Kidney (tissue), 13 donors: ENCODE measurements at regions not wholly inside any gene's neighbourhood (a gene's known extent, or its start where the extent isn't known, plus 50 kb on each side); places are given as distances from the start of the nearest gene placed in this dataset.

ENCODE experiments used
- DNase-seq, 5 donors: peaks; one replicate each; pipeline ENCODE4 v3.0.0-alpha.2; 2013 to 2020
- FAIRE-seq: peaks from 2 replicates; lab custom pipeline; 2012; peaks lifted over from hg19 to GRCh38; lab: Jason Lieb, UNC
- H3K27ac ChIP-seq, 2 donors: one replicate each; pipeline ENCODE4 v1.7.0; 2013; ENCODE audit warnings: low read depth in 2 of 2, low read length in 2 of 2, inconsistent platforms in 1 of 2
- H3K27me3 ChIP-seq: one replicate; pipeline ENCODE4 v1.7.1; 2013; ENCODE audit warnings: low read length, inconsistent platforms; ENCODE audit not compliant: control insufficient read depth, insufficient read depth
- H3K36me3 ChIP-seq, 3 donors: one replicate each; pipeline versions ENCODE4 v1.7.0 to v1.7.1; 2013; ENCODE audit warnings: low read length in 3 of 3, control low read depth in 1 of 3, inconsistent platforms in 1 of 3; ENCODE audit not compliant: insufficient read depth in 3 of 3, control insufficient read depth in 2 of 3
- H3K4me1 ChIP-seq, 3 donors: one replicate each; pipeline versions ENCODE4 v1.7.0 to v1.7.1; 2013; ENCODE audit warnings: low read length in 3 of 3, inconsistent platforms in 1 of 3, low read depth in 1 of 3; ENCODE audit not compliant: control insufficient read depth in 2 of 3, insufficient read depth in 2 of 3
- H3K4me3 ChIP-seq, 3 donors: one replicate each; pipeline versions ENCODE4 v1.7.0 to v1.8.1; 2013; ENCODE audit warnings: low read length in 3 of 3, control low read depth in 1 of 3, inconsistent platforms in 1 of 3
- H3K9ac ChIP-seq, 3 donors: one replicate each; pipeline versions ENCODE4 v1.7.0 to v1.7.1; 2013; ENCODE audit warnings: low read length in 3 of 3, control low read depth in 1 of 3, inconsistent platforms in 1 of 3
- H3K9me3 ChIP-seq, 3 donors: one replicate each; pipeline versions ENCODE4 v1.7.0 to v1.7.1; 2013; ENCODE audit warnings: low read length in 3 of 3, control low read depth in 1 of 3, inconsistent platforms in 1 of 3; ENCODE audit not compliant: control insufficient read depth in 2 of 3, insufficient read depth in 1 of 3
- CTCF ChIP-seq: IDR thresholded peaks from 3 replicates; pipeline ENCODE4 v1.5.1; 2012; ENCODE audit warnings: mild to moderate bottlenecking, moderate library complexity, borderline replicate concordance; ENCODE audit not compliant: insufficient read depth; ENCODE audit errors: extremely low read depth
- intact Hi-C: fragments of 100-400 bp; cut with DNase I; formaldehyde crosslinking; loops from one replicate; pipeline ENCODE4 v1.11.1; 2022
- donor health status: control.
- donor health status: control.
- donor health status: control.
- donor health status: control.
- donor health status: control.
- donor health status: DM: yes; HTN: yes; CAD: no.
- donor health status: Normal renal cell carcinoma (clear cell type).

- Histone ChIP-seq H3K4me1 (no peaks in the 10 kb centered on the region), H3K36me3 (no peaks in the 10 kb centered on the region), H3K9me3 (no peaks in the 10 kb centered on the region), H3K9ac (no peak overlapping the region), H3K27me3 (no peaks in the 10 kb centered on the region), H3K27ac (no peak overlapping the region), H3K4me3 (no peak overlapping the region)
- TF ChIP-seq CTCF: no peak
- FAIRE-seq (no peak), DNase-seq (no peak)
- intact Hi-C loops: no loop called here
Measured at GRCh38 chr14:66389481-66389880, 96.7 kb upstream of the CCDC196 start.

- Histone ChIP-seq H3K9ac (no peak overlapping the region), H3K4me1 (peaks cover 0 to 3% (median 3%) of the 10 kb centered on the region in 3 donors), H3K4me3 (no peak overlapping the region), H3K9me3 (no peaks in the 10 kb centered on the region), H3K27ac (no peak overlapping the region), H3K27me3 (no peaks in the 10 kb centered on the region), H3K36me3 (no peaks in the 10 kb centered on the region)
- peak in 1 of 5 donors; percentile 28 for DNase-seq
- FAIRE-seq: no peak
- TF ChIP-seq CTCF: no peak
- intact Hi-C loops: no loop called here
Measured at GRCh38 chr14:66395300-66395699, 90.9 kb upstream of the CCDC196 start.

DNA sequence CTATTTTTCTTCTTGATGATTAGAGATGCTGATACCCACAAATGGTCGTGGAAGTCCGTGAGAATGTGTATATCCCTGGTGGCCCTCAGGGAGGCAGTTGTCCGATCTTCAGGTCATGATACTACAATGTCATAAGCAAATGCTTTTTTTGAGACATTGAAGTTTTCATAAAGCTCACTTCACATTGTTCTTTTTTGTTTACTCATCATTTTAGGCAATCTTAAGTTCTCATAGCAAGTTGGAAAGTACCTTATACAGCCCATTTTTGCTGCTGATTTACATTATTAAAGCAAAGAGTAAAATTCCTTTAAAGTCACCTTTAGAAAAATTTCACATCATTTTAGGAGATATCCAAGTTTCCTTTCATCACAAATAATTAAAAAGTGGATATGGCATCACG is 90.0 kb upstream of the CCDC196 start:
- intact Hi-C loops: no loop called here
- TF ChIP-seq CTCF: no peak
- peaks cover 0 to 5% (median 3%) of the 10 kb centered on the region in 3 donors for H3K4me1 ChIP-seq
- FAIRE-seq (no peak), DNase-seq (no peak)
- no peak overlapping the region for H3K27ac ChIP-seq
- H3K27me3 ChIP-seq: no peaks in the 10 kb centered on the region
- no peaks in the 10 kb centered on the region for H3K9me3 ChIP-seq
- H3K36me3 ChIP-seq: no peaks in the 10 kb centered on the region
- H3K4me3 ChIP-seq: no peak overlapping the region
- no peak overlapping the region for H3K9ac ChIP-seq

DNA sequence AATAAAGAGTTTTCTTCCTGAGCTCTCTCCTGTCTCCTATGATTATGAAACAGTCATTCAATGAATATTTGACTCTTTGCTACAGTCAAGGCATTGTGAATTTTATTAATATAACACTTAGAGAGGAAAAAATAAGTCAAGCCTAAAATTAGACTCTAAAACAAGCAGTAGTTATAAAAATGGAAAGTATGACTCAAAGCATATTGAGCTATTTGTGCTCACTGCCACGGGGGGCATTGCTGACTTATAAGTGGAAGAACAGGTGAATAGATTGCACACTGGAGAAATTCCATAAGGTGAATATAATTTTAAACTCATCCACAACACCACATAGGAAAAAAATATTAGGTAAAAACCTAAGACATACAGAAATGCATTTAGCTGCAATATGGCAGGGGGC is 87.7 kb upstream of the CCDC196 start:
- Histone ChIP-seq H3K4me3 (no peak overlapping the region), H3K36me3 (no peaks in the 10 kb centered on the region), H3K27ac (no peak overlapping the region), H3K4me1 (peaks cover 0 to 5% (median 3%) of the 10 kb centered on the region in 3 donors), H3K9me3 (no peaks in the 10 kb centered on the region), H3K9ac (no peak overlapping the region), H3K27me3 (no peaks in the 10 kb centered on the region)
- FAIRE-seq: no peak
- no peak for TF ChIP-seq CTCF
- intact Hi-C loops: no loop called here
- DNase-seq: no peak
